GM11168 (cell line): ENCODE measurements at regions not wholly inside any gene's neighbourhood (a gene's known extent, or its start where the extent isn't known, plus 50 kb on each side); places are given as distances from the start of the nearest gene placed in this dataset.

Experiments
- in situ Hi-C: fragments of 300-500 bp; cut with MboI; formaldehyde crosslinking; loops from one replicate; pipeline ENCODE4 v1.12.0; 2022; ENCODE audit warnings: low sequenced_read_pairs; ENCODE audit not compliant: unreplicated experiment

DNA sequence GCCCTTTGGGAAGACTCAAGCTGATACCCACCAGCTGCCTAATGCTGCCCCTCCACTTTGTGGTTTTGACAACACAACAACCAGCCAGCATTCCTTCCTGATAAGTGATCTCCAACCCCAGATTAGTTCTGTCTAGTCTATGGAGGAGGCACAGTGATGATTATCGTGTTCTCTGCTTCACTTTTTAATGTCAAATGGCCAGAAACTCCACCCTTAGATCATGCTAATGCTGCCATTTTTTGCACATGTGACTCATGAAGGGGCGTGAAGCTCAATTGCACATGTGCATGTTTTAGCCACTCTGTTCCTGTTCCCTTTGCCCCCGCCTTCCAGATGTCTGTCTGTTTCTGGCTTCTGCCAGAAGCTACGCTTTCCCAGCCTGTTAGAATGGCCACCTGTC, 199.8 kb downstream of the COG6 start:
- in situ Hi-C loops, result no loop called here

DNA sequence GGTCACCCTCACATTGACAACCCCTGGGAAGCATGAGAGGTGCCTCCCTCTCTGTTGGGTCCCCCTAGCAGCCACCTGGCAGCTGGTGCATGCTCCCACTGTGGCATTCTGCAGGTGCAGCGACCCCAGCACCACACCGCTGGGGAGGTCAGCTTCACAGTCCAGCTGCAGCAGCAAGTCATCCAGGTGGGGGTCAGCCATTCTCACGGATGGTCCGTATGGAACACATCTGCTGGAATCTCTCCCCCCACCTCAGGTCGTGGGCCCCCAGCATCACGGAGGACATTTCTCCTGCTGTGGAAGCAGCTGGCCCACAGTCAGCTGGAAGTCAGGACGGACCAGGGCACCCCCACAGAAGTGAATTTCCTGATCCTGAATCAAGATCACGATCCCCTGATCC, 201.3 kb downstream of the COG6 start:
- in situ Hi-C loops, result no loop called here

DNA sequence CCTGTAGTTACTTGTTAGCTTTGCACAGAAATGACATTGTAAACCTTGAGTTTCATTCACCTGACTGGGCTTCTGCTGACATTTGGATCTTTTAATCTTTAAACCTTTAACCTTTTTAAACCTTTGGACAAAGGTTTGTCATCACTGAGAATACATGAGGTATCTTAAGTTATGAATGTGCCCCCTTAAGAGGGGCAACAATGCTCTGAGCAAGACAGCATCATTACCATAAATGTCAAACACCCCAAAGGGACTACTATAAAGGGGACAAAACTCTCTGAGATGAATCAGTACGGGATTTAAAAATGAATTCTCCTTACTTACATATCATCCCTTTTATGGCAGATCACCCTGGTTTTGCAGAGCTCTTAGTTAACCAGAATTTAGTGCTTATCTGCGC, 203.3 kb downstream of the COG6 start:
- in situ Hi-C loops, result no loop called here

DNA sequence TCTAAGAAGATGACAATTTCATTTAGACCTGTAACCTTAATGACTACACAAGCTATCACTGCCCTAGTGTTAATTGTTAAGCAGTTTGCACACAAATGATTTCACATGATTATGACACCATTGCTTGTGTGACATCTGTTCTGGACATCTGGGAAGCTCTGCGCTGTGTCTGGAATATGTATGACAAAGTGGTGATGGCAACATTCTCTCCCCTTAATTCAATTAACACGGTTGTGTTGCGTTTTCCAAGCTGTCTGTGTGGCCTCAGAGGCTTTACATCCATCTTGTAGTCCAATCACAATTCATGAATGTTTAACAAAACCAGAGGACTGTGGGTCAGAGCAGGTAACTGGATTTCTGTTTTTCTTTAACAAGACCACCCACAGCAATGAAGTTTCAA, 204.4 kb downstream of the COG6 start:
- in situ Hi-C loops, result no loop called here

DNA sequence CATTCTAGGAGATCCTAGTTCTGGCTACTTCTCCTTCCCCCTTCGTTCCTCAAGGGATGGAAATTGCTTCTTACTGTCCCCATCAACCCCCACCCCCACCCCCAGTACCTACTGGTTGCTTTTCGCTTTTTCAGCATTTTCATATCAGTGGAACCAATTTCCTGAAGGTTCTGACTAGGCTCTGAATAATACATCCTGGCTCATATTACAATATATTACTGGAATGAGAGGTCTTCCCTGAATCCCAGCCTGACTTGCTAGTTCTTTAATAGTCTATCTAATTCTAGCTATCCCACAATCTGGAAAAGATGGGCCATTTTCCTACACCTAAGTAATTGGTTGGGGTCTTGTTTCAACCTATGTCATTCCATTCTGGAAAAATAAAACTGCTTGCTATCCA, 207.4 kb downstream of the COG6 start:
- in situ Hi-C loops, result no loop called here

DNA sequence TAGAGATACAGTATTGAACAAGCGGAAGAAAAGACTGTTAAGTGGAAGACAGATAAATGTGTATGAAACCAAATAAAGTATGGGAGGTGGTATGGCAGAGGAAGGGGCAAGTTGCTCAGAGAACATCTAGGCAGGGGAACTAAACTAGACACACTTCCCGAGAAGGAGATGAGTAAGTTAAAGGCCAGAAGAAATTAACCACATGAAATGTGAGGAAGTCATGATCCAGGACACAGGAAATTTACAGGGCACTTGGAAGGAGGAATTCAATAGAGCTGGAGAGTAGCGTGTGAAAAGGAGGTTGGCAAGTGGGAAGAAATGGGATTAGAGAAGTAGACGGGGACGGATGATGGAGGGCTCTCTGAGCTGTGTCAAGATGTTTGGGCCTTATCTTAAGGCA, 208.8 kb downstream of the COG6 start:
- in situ Hi-C loops, result no loop called here

DNA sequence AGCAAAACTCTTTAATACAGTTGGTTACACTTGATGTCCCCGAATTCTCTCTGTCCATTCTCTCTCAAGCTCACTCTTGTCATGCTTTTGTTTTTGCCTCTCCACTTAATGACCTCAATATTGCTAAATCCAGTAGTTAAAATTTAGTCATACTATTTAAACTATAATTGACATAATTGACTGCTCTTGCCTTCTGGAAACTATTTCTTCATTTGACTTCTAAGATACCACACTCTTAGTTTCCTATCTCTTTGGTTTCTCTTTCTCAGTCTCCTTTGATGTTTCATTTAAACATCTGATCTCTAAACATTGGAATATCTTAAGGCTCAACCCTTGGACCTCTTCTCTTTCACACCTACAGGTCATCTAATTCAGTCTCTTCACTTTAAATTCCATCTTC, 211.3 kb downstream of the COG6 start:
- in situ Hi-C loops, result no loop called here

DNA sequence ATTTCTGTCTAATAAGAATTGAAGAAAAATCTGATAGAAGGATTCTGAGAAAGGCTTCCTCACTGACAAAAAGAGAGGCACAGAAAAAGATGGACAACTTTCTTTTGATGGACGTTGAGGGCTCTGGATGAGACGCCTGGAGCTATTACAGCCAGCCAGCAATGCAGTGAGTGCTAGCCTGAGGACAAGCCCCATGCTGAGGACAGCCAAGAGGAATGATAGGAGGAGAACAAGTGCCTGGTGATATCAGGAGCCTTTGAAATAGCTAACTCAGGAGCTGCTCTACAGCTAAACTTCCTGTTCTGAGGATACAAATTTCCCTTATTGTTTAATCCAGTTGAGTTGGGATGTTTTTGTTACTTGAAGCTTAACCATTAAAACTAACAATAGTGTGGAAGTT, 212.3 kb downstream of the COG6 start:
- in situ Hi-C loops, result no loop called here

DNA sequence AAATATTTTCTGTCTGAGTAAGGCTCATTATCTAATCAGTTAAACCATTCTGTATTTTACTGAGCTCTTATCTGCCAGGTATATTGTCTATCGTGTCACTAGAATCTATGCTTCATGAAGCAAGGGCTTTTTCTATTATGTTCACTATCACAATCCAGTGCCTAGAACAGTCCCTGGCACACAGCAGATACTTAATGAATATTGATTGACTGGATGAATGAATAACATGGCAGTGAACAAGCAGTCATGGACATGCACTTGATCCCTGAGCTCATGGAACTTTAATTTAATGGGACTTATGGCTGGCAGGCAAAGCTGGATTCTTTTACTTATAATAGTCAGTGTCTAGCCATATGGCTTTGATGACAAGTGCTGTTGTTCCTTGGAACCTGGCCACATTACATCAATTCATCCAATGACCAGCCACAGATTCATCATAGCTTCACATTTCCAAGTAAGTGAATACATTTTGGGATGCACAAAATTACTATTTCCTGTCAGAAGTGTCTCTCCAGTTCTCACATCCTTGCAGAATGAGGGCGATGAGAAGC, 214.8 kb downstream of the COG6 start:
- in situ Hi-C loops, result no loop called here

DNA sequence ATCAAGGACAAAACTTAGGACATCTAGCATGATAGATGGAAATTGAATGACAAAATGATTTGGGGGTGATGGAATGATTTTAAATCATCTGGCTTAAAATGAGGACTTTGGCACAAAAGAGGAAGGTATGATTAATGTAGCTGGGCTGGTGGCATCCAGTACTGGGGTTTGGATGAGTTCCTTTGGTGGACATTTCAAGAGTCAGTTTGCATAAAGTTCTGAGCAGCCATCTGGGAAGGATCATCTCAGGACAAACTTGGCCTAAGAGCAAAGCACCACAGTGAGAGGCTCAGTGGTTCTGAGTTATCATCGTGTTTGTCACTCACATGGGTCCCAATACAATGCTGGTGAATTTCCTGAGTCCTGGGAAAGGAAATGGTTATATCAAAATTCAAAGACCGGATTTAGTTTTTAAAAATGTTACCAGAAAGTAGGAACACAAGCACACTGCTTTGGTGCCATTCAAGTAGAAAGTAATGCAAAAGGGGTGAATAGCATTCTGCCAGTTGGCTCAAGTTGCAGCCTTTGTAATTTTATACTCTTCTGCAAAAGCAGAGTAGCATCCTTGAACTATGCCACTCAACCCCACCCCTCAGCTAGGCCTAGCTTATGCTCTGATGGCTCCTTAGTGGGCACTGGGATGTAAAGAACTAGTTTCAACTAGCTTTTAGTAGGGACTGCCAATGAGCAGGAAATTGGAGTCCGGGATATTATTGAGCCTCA, 219.0 kb downstream of the COG6 start:
- in situ Hi-C loops, result no loop called here

DNA sequence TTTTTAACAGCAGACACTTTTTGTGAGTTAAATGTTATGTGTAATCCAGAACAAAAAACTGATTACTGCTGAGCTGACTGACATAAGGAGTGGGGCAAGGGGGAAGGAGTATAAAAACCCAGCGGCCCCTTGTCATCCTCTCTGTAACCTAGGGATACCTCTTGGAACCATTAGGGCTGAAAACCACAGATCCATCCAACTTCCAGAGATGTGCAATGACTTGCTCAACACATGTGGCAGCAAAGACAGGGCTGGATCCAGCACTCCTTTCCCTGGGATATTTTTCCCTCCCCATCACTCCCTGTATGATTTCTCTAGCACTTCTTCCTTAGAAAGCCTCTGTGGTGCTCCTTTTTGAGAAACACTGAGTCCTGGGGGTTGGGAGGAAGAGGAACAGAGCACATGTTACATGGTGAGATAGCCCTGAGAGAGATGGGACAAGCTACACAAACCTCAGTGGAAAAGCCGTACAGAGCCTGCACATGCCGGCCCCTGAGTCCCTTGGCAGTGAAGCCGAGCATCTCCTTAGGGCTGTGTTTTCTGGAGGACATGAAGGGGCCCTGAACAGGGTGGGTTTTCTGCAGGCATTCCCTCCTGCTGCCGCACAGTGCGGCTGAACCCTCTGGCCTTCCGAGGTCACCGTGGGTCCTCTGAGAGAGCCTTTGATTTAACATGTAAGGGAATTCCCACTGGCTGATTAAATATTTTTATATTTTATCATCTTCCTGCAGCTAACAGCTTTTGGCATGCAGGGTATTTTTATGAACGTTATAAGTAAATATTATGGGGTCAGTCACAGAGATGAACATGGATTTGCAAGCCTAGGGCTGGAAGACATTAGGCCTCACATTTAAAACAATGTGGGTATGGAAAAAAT, 219.9 kb downstream of the COG6 start:
- in situ Hi-C loops, result no loop called here

DNA sequence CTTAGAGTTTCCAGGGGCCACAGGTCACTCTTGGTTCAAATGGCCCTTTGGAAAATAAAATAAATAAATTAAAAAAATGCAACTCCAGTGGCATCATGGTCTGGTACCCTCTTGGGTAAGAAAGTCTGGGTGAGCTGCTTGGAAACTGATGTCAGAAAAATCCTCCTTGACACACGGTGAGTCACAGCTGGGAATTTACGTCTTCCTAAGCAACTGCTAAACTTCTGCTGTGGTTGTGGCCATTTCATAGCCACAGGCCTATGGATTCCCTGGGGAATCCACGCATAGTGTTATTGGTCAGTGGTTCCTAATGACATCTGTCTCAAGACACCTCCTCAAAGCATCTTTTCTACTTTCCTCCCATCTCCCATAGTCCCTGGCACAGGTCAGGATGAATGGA, 220.8 kb downstream of the COG6 start:
- in situ Hi-C loops, result no loop called here

DNA sequence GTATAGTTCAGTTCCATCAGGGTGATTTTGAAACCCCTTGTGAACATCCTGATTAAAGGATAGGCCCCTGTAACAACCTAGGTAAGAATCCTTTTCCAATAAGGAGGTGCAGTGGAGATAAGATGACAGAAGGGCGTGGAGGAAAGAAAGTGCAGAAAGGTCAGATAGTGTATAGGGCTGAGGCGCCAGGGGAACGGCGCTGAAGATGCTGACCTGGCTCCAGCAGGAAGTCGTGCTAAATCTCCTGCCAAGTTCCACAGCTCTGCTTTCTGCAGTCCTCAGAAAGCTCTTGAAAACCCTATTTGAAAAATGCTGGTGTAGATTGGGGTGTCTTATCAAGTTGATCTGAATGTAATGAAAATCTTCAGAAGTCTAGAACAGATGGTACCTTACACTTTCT, 221.7 kb downstream of the COG6 start:
- in situ Hi-C loops, result no loop called here

DNA sequence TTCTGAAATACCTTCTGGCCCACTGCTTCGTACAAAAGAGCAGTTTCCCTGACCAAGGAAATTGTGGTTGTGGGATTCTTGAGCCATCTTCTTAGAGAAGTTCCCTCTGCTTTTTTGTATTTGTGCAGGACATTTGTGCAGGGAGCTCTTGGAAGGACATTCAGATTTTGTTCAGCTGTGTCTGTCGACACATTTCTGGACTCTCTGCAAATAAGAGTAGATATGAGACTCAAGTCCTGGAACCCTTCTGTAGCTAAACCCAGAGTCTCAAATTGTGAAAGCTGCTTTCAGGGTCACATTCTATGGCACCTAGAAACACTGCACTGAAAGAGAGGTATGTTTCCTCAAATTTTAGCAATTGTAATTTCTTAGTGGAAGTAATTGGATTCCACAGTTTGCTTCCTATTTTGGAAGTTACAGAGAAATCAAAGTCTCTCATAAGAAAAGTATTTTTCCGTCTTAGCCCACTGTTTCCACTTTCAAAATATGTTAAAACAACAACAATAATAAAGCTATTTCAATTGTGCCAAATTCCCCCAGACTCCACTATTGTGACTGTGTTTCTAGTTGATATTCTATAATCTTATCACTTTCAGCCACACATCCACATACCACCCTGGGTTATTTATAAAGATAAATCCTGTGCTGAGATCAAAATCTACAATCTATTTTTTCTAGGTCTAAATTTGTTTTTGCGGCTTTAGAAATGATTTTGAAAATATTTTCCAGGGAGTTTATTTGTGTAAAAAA, 224.0 kb downstream of the COG6 start:
- in situ Hi-C loops, result no loop called here

DNA sequence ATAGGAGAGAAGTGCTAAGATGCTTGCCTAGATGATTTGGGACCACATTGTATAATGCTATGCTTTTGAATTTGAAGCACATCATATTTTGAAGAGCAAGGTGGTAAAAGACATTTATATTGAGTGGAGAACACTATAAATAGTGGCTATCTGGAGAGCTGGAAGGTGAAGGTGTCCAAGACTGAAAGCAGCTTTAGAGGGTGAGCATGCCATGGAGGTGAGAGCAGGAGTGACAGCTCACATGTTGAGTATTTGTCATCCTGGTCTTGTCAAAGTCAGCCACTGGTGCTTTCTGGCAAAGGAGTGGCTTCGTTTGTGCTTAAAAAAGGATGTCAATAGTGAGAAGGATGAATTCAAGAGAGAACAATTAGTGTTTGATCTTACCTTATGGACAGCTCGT, 225.9 kb downstream of the COG6 start:
- in situ Hi-C loops, result no loop called here

DNA sequence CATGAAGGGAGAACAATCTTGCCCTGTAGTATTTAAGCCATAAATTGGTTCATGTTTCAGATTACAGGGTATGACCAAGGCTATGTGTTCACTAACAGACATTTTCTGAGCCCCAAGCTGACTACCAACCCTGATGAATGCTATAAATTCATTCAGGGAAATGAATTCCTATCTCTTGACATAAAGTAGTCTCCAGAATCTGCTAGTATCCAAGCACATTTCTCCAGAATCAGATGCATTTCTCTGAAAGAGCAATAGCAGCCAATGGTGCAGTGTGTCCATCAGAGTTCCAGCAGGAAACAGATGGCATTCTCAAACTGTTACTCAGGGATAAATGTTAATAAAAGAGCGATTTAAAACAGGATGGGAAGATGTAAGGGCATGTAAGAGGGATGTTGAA, 226.4 kb downstream of the COG6 start:
- in situ Hi-C loops, result no loop called here

DNA sequence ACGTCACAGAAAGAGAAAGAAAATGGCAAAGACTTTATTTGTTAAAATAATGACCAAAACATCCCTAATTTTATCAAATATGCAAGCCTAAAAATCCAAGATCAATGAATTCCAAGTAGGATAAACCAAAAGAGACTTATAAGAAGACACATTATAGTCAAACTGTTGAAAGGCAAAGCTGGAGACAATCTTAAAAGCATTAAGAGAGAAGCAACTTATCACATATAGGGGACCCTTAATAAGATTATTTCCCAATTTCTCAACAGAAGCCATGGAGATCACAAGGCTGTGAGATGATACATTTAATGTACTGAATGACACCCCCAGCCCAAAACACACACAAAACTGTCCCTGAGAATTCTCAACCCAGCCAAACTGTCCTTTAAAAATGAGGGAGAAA, 228.7 kb downstream of the COG6 start:
- in situ Hi-C loops, result no loop called here

DNA sequence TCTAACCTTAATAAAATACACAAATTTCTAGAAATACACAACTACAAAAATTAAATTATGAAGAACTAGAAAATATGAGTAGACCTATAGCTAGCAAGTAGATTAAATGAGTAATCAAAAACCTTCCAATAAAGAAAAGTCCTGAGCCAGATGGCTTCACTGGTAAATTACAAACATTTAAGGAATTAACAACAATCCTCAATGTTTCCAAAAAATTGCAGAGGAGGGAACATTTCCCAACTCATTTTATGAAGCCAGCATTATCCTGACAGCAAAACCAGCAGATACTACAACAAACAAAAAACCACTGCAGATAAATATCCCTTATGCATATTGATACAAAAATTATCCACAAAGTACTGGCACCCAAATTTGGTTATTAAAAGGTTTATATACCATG, 230.9 kb downstream of the COG6 start:
- in situ Hi-C loops, result no loop called here

DNA sequence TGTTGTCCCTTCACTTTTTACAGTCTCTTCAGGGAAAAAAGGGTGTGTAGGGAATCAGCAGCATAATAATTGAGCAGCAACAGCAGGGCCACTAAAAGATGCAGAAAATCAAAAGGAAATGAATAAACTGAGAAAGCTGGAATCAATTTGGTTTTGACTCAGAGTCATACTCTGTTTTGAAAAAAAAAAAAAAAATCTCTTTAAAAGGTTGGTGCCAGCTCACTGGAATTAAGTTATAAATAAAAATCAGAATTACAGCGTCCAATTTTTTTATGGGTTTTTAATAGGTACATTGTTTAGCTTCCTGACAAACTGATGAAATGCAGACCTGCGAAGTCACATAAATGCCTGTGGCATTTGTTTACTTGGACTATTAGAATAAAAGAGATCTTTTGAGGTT, 231.9 kb downstream of the COG6 start:
- in situ Hi-C loops, result no loop called here

DNA sequence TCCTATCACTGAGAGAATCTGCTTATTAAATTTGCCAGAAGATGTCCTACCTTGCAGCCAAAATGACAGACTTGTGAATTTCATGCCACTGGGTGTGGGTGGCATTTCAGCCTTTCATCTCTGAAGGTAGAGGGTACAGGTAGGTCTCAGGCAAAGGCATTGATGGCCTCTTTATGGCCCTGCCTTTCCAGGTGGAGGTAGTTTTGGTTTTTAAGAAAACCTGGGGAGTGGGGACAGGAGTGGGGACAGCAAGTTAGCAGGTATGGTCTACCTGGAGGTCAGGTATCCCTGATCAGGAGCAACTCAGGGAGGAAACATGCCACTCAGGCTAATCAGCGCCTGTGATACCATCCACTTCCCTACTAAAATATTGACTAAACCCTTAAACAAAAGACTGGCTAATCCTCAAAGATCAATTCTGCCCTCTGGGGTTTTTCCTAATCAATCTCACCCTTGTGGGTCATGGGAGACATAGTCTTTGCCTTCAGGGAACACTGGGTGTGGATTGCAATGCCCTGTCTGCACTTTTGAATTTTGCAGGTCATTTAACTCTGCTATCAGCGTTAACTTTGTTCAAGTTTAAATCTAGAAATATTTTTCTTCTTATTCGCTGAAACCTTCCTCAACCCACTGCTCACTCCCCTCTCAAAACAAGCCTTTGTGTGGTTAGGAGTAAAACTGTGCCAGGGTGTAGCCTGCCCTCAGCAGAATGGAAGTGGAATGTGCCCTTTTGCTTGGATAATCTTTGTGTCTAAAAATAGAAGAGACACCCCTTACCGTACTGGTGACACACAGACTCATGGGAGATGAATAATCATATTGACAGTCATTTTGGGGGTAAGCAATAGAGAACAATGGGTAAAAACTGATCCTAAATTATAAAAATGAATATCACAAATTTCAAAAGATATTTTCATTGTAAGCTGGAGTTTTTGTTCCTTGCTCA, 233.7 kb downstream of the COG6 start:
- in situ Hi-C loops, result no loop called here
